Suprapubic skin (tissue), 3 donors: ENCODE measurements at regions not wholly inside any gene's neighbourhood (a gene's known extent, or its start where the extent isn't known, plus 50 kb on each side); places are given as distances from the start of the nearest gene placed in this dataset.

ENCODE experiments used
- EP300 ChIP-seq: sonication (generic); formaldehyde crosslinking; IDR thresholded peaks from one replicate; pipeline ENCODE4 v1.6.1; 2017; ENCODE audit warnings: antibody characterized with exemption
- POLR2A ChIP-seq, 2 donors: fragments of 450-650 bp; IDR thresholded peaks; one replicate each; pipeline ENCODE4 v1.6.1; 2017; ENCODE audit warnings: antibody characterized with exemption in 2 of 2, mild to moderate bottlenecking in 2 of 2, moderate library complexity in 2 of 2
- TF ChIP-seq, protein P1 (sequence below), 2 donors: fragments of 200-600 bp in 1 of 2; fragments of 450-650 bp in 1 of 2; sonication (generic) in 1 of 2; IDR thresholded peaks; one replicate each; pipeline ENCODE4 v1.5.1; 2016 to 2019; ENCODE audit warnings: antibody characterized with exemption in 2 of 2, mild to moderate bottlenecking in 1 of 2, moderate library complexity in 1 of 2

DNA sequence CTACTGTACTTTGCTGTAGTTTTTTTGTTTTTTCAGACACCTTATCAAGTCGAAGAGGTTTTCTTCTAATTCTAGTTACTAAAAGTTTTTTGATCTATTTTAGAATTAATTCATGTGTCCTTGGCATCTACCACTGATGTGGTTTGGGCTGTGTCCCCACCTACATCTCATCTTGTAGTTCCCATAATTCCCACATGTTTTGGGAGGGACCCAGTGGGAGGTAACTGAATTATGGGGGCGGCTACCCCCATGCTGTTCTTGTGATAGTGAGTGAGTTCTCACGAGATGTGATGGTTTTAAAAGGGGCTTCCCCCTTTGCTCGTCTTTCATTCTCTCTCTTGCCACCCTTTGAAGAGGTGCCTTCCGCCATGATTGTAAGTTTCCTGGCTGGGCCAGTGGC is 154.6 kb upstream of the EEPD1 start:
- TF ChIP-seq EP300 = no peak
- TF ChIP-seq, protein P1, sequence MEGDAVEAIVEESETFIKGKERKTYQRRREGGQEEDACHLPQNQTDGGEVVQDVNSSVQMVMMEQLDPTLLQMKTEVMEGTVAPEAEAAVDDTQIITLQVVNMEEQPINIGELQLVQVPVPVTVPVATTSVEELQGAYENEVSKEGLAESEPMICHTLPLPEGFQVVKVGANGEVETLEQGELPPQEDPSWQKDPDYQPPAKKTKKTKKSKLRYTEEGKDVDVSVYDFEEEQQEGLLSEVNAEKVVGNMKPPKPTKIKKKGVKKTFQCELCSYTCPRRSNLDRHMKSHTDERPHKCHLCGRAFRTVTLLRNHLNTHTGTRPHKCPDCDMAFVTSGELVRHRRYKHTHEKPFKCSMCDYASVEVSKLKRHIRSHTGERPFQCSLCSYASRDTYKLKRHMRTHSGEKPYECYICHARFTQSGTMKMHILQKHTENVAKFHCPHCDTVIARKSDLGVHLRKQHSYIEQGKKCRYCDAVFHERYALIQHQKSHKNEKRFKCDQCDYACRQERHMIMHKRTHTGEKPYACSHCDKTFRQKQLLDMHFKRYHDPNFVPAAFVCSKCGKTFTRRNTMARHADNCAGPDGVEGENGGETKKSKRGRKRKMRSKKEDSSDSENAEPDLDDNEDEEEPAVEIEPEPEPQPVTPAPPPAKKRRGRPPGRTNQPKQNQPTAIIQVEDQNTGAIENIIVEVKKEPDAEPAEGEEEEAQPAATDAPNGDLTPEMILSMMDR (IDR thresholded peaks at IDR 0.05) = no peak
- TF ChIP-seq POLR2A (IDR thresholded peaks at IDR 0.05) = no peak
